ENCODE measurements at regions not wholly inside any gene's neighbourhood (a gene's known extent, or its start where the extent isn't known, plus 50 kb on each side); places are given as distances from the start of the nearest gene placed in this dataset.

GRCh38 chr13:46491641-46492040 is 61.3 kb upstream of the LRCH1 start:
- TF ChIP-seq ELK4 (IDR thresholded peaks at IDR 0.05; ENCODE audit: borderline replicate concordance, low read depth, low read length) (no peak), REPIN1 (tag by site-specific recombination; IDR thresholded peaks at IDR 0.05; ENCODE audit: low read depth) (no peak), ZBTB44 (tag by site-specific recombination; IDR thresholded peaks at IDR 0.05) (no peak), CTCF (tag by site-specific recombination; IDR thresholded peaks at IDR 0.05) (no peak), ZNF645 (tag by site-specific recombination; IDR thresholded peaks at IDR 0.05) (no peak), ZNF341 (tag by site-specific recombination; IDR thresholded peaks at IDR 0.05; ENCODE audit: low read depth) (no peak), ZNF658 (tag by site-specific recombination; IDR thresholded peaks at IDR 0.05) (no peak), ZNF362 (tag by site-specific recombination; IDR thresholded peaks at IDR 0.05) (no peak), GFI1B (tag by site-specific recombination; IDR thresholded peaks at IDR 0.05) (no peak), PATZ1 (tag by site-specific recombination; IDR thresholded peaks at IDR 0.05) (no peak), ZNF580 (tag by site-specific recombination; IDR thresholded peaks at IDR 0.05) (no peak), ZNF623 (tag by site-specific recombination; IDR thresholded peaks at IDR 0.05) (no peak), ZNF704 (tag by site-specific recombination; IDR thresholded peaks at IDR 0.05) (no peak)
